WERI-Rb-1 (cell line): ENCODE measurements at regions not wholly inside any gene's neighbourhood (a gene's known extent, or its start where the extent isn't known, plus 50 kb on each side); places are given as distances from the start of the nearest gene placed in this dataset.
"Not testable (repeated sequence)": the region's sequence is repeated elsewhere in the genome, so short reads cannot be mapped to it uniquely, and the experiment has no call there.

Experiments used
- DNase-seq: peaks from one replicate; pipeline ENCODE4 v3.0.0-alpha.2; 2020
- H3K27ac ChIP-seq: fragments of 250-450 bp; sonication (Bioruptor Pico); 2 replicates; pipeline ENCODE4 v1.5.1; 2020; ENCODE audit warnings: mild to moderate bottlenecking, moderate library complexity
- H3K27me3 ChIP-seq: fragments of 250-450 bp; sonication (Bioruptor Pico); 2 replicates; pipeline ENCODE4 v1.5.1; 2021; ENCODE audit warnings: mild to moderate bottlenecking, low read depth, moderate library complexity; ENCODE audit not compliant: insufficient read depth, severe bottlenecking
- H3K36me3 ChIP-seq: fragments of 250-450 bp; sonication (Bioruptor Pico); 2 replicates; pipeline ENCODE4 v1.5.1; 2020; ENCODE audit warnings: mild to moderate bottlenecking, moderate library complexity
- H3K4me3 ChIP-seq: 2 replicates; pipeline ENCODE4 v1.5.1; 2011; ENCODE audit warnings: low read depth, mild to moderate bottlenecking, control low read depth, low read length
- H3K9me3 ChIP-seq: fragments of 250-450 bp; sonication (Bioruptor Pico); 2 replicates; pipeline ENCODE4 v1.5.1; 2021; ENCODE audit warnings: mild to moderate bottlenecking, moderate library complexity; ENCODE audit not compliant: severe bottlenecking
- CTCF ChIP-seq: IDR thresholded peaks from 2 replicates; pipeline ENCODE4 v1.5.1; 2011; ENCODE audit warnings: low read depth, mild to moderate bottlenecking, control low read depth, inconsistent platforms, low read length

GRCh38 chr1:88333086-88333695, 350.9 kb upstream of the PKN2 start:
- H3K27me3 ChIP-seq = no peaks in the 10 kb centered on the region
- no peaks in the 10 kb centered on the region for H3K36me3 ChIP-seq
- H3K27ac ChIP-seq = no peak overlapping the region
- H3K9me3 ChIP-seq = no peaks in the 10 kb centered on the region
- no peak for DNase-seq
- no peak overlapping the region for H3K4me3 ChIP-seq
- TF ChIP-seq CTCF = no peak

- H3K36me3 ChIP-seq = no peaks in the 10 kb centered on the region
- no peaks in the 10 kb centered on the region for H3K9me3 ChIP-seq
- H3K27ac ChIP-seq = no peak overlapping the region
- DNase-seq = no peak
- H3K4me3 ChIP-seq = no peak overlapping the region
- no peaks in the 10 kb centered on the region for H3K27me3 ChIP-seq
- TF ChIP-seq CTCF = no peak
These were observed 342.6 kb upstream of the PKN2 start for GRCh38 chr1:88341447-88341846.

DNA sequence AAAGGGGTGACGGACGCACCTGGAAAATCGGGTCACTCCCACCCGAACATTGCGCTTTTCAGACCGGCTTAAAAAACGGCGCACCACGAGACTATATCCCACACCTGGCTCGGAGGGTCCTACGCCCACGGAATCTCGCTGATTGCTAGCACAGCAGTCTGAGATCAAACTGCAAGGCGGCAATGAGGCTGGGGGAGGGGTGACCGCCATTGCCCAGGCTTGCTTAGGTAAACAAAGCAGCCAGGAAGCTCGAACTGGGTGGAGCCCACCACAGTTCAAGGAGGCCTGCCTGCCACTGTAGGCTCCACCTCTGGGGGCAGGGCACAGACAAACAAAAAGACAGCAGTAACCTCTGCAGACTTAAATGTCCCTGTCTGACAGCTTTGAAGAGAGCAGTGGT, 342.0 kb upstream of the PKN2 start:
- H3K9me3 ChIP-seq, H3K4me3 ChIP-seq, H3K27ac ChIP-seq, DNase-seq, H3K36me3 ChIP-seq, H3K27me3 ChIP-seq: not testable (repeated sequence)

DNA sequence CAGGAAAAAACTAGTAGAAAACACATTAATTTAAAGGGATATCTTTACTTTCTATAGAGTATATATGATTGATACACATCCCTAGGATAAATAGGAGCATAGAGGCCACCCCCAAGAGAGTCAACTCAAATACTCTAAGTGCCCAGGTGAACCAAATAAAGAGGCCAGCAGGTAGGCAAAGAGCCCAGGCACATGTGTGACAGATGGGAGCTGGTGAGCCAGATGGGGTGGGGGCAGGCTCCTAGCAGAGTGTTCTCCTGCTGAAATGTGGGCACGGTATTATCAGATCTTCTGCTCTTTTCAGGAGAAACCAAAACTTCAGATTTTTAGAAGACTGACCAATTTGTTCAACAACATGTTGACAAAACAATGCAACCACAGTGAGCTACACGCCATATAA, 333.4 kb upstream of the PKN2 start:
- H3K4me3 ChIP-seq = no peak overlapping the region

GRCh38 chr1:88351960-88352359, 332.1 kb upstream of the PKN2 start:
- no peaks in the 10 kb centered on the region for H3K36me3 ChIP-seq
- no peak overlapping the region for H3K27ac ChIP-seq
- H3K4me3 ChIP-seq = no peak overlapping the region
- no peaks in the 10 kb centered on the region for H3K27me3 ChIP-seq
- no peaks in the 10 kb centered on the region for H3K9me3 ChIP-seq
- DNase-seq = no peak
- no peak for TF ChIP-seq CTCF

More for the DNA sequence above, 333.4 kb upstream of the PKN2 start:
- no peaks in the 10 kb centered on the region for H3K36me3 ChIP-seq
- DNase-seq = peak; percentile 17
- TF ChIP-seq CTCF = no peak
- H3K9me3 ChIP-seq = no peaks in the 10 kb centered on the region
- no peak overlapping the region for H3K27ac ChIP-seq
- H3K27me3 ChIP-seq = no peaks in the 10 kb centered on the region

DNA sequence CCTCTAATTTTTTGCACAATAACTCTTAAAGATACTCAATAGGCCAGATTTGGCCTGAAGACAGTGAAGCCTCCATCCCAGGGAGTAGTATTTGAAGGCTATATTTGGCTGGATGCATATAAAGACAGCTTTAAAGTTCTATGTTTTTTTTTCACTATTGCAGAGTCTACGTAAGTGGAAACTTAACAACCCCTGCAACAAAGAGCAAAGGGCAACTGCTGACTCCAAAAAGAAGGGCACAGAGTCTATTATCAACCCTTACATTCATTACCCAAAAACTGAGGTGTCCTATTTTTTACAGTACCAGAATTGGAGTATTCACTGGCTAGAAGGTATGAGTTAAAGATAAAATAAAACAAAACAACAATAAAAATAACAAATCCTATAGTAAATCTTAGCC, 329.8 kb upstream of the PKN2 start:
- DNase-seq = no peak
- no peak for TF ChIP-seq CTCF

More for the DNA sequence above, 329.8 kb upstream of the PKN2 start:
- Histone ChIP-seq H3K27me3 (no peaks in the 10 kb centered on the region), H3K27ac (no peak overlapping the region), H3K9me3 (no peaks in the 10 kb centered on the region), H3K36me3 (no peaks in the 10 kb centered on the region), H3K4me3 (no peak overlapping the region)
